Neural progenitor cell (in vitro differentiated cells): ENCODE measurements at regions not wholly inside any gene's neighbourhood (a gene's known extent, or its start where the extent isn't known, plus 50 kb on each side); places are given as distances from the start of the nearest gene placed in this dataset.
"Not testable (repeated sequence)": the region's sequence is repeated elsewhere in the genome, so short reads cannot be mapped to it uniquely, and the experiment has no call there.

Source experiments
- DNase-seq: peaks from one replicate; pipeline ENCODE4 v3.0.0-alpha.2; 2016; ENCODE audit warnings: low spot score
- H2AFZ ChIP-seq: fragments of 200-600 bp; sonication (generic); replicated peaks from 2 replicates; pipeline ENCODE4 v1.6.1; 2016; ENCODE audit warnings: antibody characterized with exemption
- H3F3A ChIP-seq: fragments of 200-600 bp; sonication (generic); 2 replicates; pipeline ENCODE4 v1.6.1; 2016; ENCODE audit warnings: antibody characterized with exemption, low read depth
- H3K27ac ChIP-seq: fragments of 200-600 bp; sonication (generic); 2 replicates; pipeline ENCODE4 v1.5.1; 2016; ENCODE audit warnings: mild to moderate bottlenecking
- H3K27me3 ChIP-seq: fragments of 200-600 bp; sonication (generic); 2 replicates; pipeline ENCODE4 v1.6.1; 2016; ENCODE audit warnings: mild to moderate bottlenecking, moderate library complexity
- H3K36me3 ChIP-seq: fragments of 200-600 bp; sonication (generic); 2 replicates; pipeline ENCODE4 v1.5.1; 2016
- H3K4me1 ChIP-seq: fragments of 200-600 bp; sonication (generic); 2 replicates; pipeline ENCODE4 v1.6.1; 2016; ENCODE audit warnings: mixed run types
- H3K4me2 ChIP-seq: fragments of 200-600 bp; sonication (generic); 2 replicates; pipeline ENCODE4 v1.6.1; 2016
- H3K4me3 ChIP-seq: fragments of 200-600 bp; sonication (generic); 2 replicates; pipeline ENCODE4 v1.5.1; 2016
- H3K79me2 ChIP-seq: fragments of 200-600 bp; sonication (generic); 2 replicates; pipeline ENCODE4 v1.6.1; 2016; ENCODE audit warnings: low read depth
- H3K9ac ChIP-seq: fragments of 200-600 bp; sonication (generic); 2 replicates; pipeline ENCODE4 v1.6.1; 2016
- H3K9me3 ChIP-seq: fragments of 200-600 bp; sonication (generic); 2 replicates; pipeline ENCODE4 v1.5.1; 2016; ENCODE audit warnings: low read depth
- H4K20me1 ChIP-seq: fragments of 200-600 bp; sonication (generic); 2 replicates; pipeline ENCODE4 v1.6.1; 2016; ENCODE audit warnings: low read depth
- H3K27ac Mint-ChIP-seq: 3 replicates; pipeline ENCODE4 v1.8.0; 2021; ENCODE audit warnings: mixed read lengths
- H3K27me3 Mint-ChIP-seq: 2 replicates; pipeline ENCODE4 v1.8.0; 2022; ENCODE audit warnings: low read depth, mild to moderate bottlenecking, inconsistent platforms, moderate library complexity, mixed read lengths; ENCODE audit not compliant: insufficient read depth
- H3K36me3 Mint-ChIP-seq: 3 replicates; pipeline ENCODE4 v1.8.0; 2021; ENCODE audit warnings: mixed read lengths
- H3K4me1 Mint-ChIP-seq: 3 replicates; pipeline ENCODE4 v1.8.0; 2021; ENCODE audit warnings: mixed read lengths
- H3K4me3 Mint-ChIP-seq: 3 replicates; pipeline ENCODE4 v1.8.0; 2021; ENCODE audit warnings: mild to moderate bottlenecking, moderate library complexity, mixed read lengths
- H3K9me3 Mint-ChIP-seq: 3 replicates; pipeline ENCODE4 v1.8.0; 2020; ENCODE audit warnings: mixed read lengths
- EZH2 ChIP-seq: fragments of 200-600 bp; sonication (generic); IDR thresholded peaks from 2 replicates; pipeline ENCODE4 v1.6.1; 2017; ENCODE audit warnings: antibody characterized with exemption, mild to moderate bottlenecking, moderate library complexity
- EZH2phosphoT487 ChIP-seq: fragments of 200-600 bp; sonication (generic); IDR thresholded peaks from 2 replicates; pipeline ENCODE4 v1.6.1; 2017; ENCODE audit warnings: antibody characterized with exemption
- TF ChIP-seq, protein P1 (sequence below): fragments of 200-600 bp; sonication (generic); IDR thresholded peaks from 2 replicates; pipeline ENCODE4 v1.5.1; 2017; ENCODE audit warnings: antibody characterized with exemption, mild to moderate bottlenecking

DNA sequence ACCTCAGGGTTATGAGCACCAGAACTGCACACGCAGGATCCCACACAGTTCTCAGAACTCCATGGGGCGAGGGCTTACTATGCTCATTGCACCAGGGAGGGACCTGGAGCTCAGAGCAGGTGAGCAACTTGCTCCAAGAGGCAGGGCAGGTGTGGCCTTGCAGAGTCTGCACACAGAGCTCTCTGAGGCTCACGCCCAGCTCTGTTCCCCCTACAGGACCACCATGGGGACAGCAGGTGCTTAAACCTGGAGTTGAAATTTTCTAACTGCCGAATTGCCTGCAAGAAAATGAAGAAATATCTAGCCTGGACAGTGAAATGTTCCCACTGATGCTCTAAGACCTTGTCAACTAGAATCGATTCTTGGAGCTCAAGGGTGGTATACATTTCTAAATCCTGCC is 49.9 kb upstream of the MSMB start:
- not testable (repeated sequence) for H3K4me1 Mint-ChIP-seq, H3K27me3 Mint-ChIP-seq, H3K27ac ChIP-seq, H3K27me3 ChIP-seq, H3K79me2 ChIP-seq, H3K4me3 ChIP-seq, H3F3A ChIP-seq, H3K9me3 Mint-ChIP-seq, H3K4me2 ChIP-seq, H3K27ac Mint-ChIP-seq, H3K36me3 Mint-ChIP-seq, H2AFZ ChIP-seq, H3K36me3 ChIP-seq, H3K4me3 Mint-ChIP-seq, H4K20me1 ChIP-seq, H3K9ac ChIP-seq, H3K9me3 ChIP-seq, DNase-seq
- H3K4me1 ChIP-seq: peaks cover 12% of the 10 kb centered on the region
- TF ChIP-seq, protein P1, sequence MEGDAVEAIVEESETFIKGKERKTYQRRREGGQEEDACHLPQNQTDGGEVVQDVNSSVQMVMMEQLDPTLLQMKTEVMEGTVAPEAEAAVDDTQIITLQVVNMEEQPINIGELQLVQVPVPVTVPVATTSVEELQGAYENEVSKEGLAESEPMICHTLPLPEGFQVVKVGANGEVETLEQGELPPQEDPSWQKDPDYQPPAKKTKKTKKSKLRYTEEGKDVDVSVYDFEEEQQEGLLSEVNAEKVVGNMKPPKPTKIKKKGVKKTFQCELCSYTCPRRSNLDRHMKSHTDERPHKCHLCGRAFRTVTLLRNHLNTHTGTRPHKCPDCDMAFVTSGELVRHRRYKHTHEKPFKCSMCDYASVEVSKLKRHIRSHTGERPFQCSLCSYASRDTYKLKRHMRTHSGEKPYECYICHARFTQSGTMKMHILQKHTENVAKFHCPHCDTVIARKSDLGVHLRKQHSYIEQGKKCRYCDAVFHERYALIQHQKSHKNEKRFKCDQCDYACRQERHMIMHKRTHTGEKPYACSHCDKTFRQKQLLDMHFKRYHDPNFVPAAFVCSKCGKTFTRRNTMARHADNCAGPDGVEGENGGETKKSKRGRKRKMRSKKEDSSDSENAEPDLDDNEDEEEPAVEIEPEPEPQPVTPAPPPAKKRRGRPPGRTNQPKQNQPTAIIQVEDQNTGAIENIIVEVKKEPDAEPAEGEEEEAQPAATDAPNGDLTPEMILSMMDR: peak; percentile 17

DNA sequence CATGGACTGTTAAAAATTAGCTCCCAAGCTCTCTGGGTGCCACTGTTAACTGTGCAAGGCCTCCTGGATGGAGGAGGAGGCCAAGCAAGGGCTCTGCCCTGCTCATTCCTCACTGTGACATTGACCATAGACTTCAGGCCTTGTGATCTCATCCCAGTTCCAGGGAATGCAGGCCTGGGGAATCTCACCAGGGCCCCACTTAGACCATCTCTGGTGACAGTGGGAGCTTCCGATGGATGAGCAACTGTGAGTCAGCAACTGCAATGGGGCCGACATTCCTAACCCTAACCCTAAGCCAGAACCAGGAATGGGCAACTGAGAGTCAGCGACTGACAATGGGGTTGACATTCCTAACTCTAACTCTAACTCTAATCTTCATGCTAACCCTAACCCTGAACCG is 50.4 kb upstream of the MSMB start:
- H3K9me3 Mint-ChIP-seq: no peaks in the 10 kb centered on the region
- H3K4me3 Mint-ChIP-seq: no peak overlapping the region
- Histone ChIP-seq H3F3A (no peaks in the 10 kb centered on the region), H3K4me3 (no peak overlapping the region), H3K36me3 (no peaks in the 10 kb centered on the region), H3K79me2 (no peaks in the 10 kb centered on the region), H4K20me1 (no peaks in the 10 kb centered on the region), H3K4me1 (peaks cover 12% of the 10 kb centered on the region), H2AFZ (no peak overlapping the region), H3K9ac (no peak overlapping the region), H3K27ac (no peak overlapping the region), H3K4me2 (no peak overlapping the region), H3K9me3 (no peaks in the 10 kb centered on the region), H3K27me3 (no peaks in the 10 kb centered on the region)
- TF ChIP-seq EZH2: no peak
- TF ChIP-seq, protein P1: no peak
- TF ChIP-seq EZH2phosphoT487: no peak
- H3K4me1 Mint-ChIP-seq: peaks cover 10% of the 10 kb centered on the region
- H3K27me3 Mint-ChIP-seq: peaks cover 4% of the 10 kb centered on the region
- DNase-seq: no peak
- H3K36me3 Mint-ChIP-seq: no peaks in the 10 kb centered on the region
- H3K27ac Mint-ChIP-seq: no peak overlapping the region

DNA sequence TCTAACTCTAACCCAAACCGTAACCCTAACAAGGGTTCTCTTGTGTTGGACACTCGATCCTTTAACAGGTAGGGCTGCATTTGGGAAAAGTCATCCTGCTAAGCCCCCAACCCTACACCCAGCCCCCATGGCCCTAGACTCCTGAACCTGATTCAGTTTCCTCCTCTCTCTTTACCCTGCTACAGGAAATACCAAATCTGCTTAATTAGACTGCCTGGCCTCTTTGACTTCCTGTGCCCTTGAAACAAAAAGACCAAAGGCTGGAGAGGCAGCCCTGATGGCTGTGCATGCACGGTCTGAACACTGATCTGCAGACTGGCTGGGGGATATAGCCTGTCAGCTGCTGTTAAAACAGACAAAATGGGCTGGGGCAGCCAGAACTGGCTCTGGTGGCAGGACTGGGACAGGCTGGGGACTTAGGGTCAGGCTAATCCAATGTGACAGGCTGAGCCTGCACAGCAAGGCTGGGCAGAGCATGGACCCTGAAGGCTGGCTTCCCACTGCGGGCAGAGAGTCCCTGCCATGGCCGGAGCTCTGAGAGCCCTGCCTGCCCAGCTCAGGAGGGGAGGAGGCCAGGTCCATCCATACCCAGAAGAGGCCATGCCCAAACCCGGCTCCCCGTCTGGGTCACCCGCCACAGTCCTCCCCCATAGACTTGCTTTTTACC is 51.0 kb upstream of the MSMB start:
- Mint-ChIP-seq H3K27ac (peak overlapping the region; percentile 25), H3K9me3 (no peaks in the 10 kb centered on the region), H3K27me3 (peaks cover 4% of the 10 kb centered on the region), H3K4me3 (no peak overlapping the region), H3K4me1 (peaks cover 10% of the 10 kb centered on the region), H3K36me3 (no peaks in the 10 kb centered on the region)
- TF ChIP-seq EZH2phosphoT487 (no peak), EZH2 (no peak)
- TF ChIP-seq, protein P1: no peak
- Histone ChIP-seq H3K27me3 (no peaks in the 10 kb centered on the region), H3K36me3 (no peaks in the 10 kb centered on the region), H3K27ac (no peak overlapping the region), H2AFZ (no peak overlapping the region), H3F3A (no peaks in the 10 kb centered on the region), H3K4me1 (peaks cover 12% of the 10 kb centered on the region), H3K4me2 (no peak overlapping the region), H4K20me1 (no peaks in the 10 kb centered on the region), H3K4me3 (no peak overlapping the region), H3K9me3 (no peaks in the 10 kb centered on the region), H3K9ac (no peak overlapping the region), H3K79me2 (no peaks in the 10 kb centered on the region)
- DNase-seq: peak; percentile 22
